MV-4-11 (cell line): ENCODE measurements at regions not wholly inside any gene's neighbourhood (a gene's known extent, or its start where the extent isn't known, plus 50 kb on each side); places are given as distances from the start of the nearest gene placed in this dataset.
"Not testable (repeated sequence)": the region's sequence is repeated elsewhere in the genome, so short reads cannot be mapped to it uniquely, and the experiment has no call there.

Experiments
- DNase-seq: peaks from one replicate; lab custom pipeline; 2025; lab: John Stamatoyannopoulos, UW

- peak; percentile 9 for DNase-seq
Observed at GRCh38 chr9:96064826-96065481, 189.5 kb downstream of the ERCC6L2 start.

- DNase-seq: no peak
Observed at GRCh38 chr9:96062854-96063253, 187.4 kb downstream of the ERCC6L2 start.

GRCh38 chr9:96062031-96062430 lies 186.5 kb downstream of the ERCC6L2 start:
- DNase-seq: peak; percentile 74

GRCh38 chr9:96061293-96061987 lies 185.9 kb downstream of the ERCC6L2 start:
- DNase-seq: peak; percentile 72

- no peak for DNase-seq
Observed at GRCh38 chr9:96058218-96058617, 182.7 kb downstream of the ERCC6L2 start.

- DNase-seq: peak; percentile 16
Observed at GRCh38 chr9:96057155-96057554, 181.7 kb downstream of the ERCC6L2 start.

GRCh38 chr9:96056226-96056625 lies 180.7 kb downstream of the ERCC6L2 start:
- peak; percentile 56 for DNase-seq

GRCh38 chr9:96054248-96054647 lies 178.8 kb downstream of the ERCC6L2 start:
- not testable (repeated sequence) for DNase-seq

GRCh38 chr9:96052686-96053085 lies 177.2 kb downstream of the ERCC6L2 start:
- DNase-seq: no peak

GRCh38 chr9:96051423-96051822 lies 175.9 kb downstream of the ERCC6L2 start:
- no peak for DNase-seq

GRCh38 chr9:96050861-96051155 lies 175.3 kb downstream of the ERCC6L2 start:
- DNase-seq: no peak

GRCh38 chr9:96050048-96050860 lies 174.8 kb downstream of the ERCC6L2 start:
- no peak for DNase-seq

GRCh38 chr9:96048956-96049831 lies 173.7 kb downstream of the ERCC6L2 start:
- no peak for DNase-seq

- no peak for DNase-seq
Observed at GRCh38 chr9:96048104-96048955, 172.8 kb downstream of the ERCC6L2 start.

GRCh38 chr9:96047741-96048103 lies 172.2 kb downstream of the ERCC6L2 start:
- no peak for DNase-seq

GRCh38 chr9:96047116-96047639 lies 171.7 kb downstream of the ERCC6L2 start:
- no peak for DNase-seq

- no peak for DNase-seq
Observed at GRCh38 chr9:96045811-96046210, 170.3 kb downstream of the ERCC6L2 start.

- no peak for DNase-seq
Observed at GRCh38 chr9:96044401-96044800, 168.9 kb downstream of the ERCC6L2 start.

- DNase-seq: no peak
Observed at GRCh38 chr9:96040591-96041461, 165.3 kb downstream of the ERCC6L2 start.

- DNase-seq: no peak
Observed at GRCh38 chr9:96038914-96039313, 163.4 kb downstream of the ERCC6L2 start.
